ENCODE measurements at regions not wholly inside any gene's neighbourhood (a gene's known extent, or its start where the extent isn't known, plus 50 kb on each side); places are given as distances from the start of the nearest gene placed in this dataset.

DNA sequence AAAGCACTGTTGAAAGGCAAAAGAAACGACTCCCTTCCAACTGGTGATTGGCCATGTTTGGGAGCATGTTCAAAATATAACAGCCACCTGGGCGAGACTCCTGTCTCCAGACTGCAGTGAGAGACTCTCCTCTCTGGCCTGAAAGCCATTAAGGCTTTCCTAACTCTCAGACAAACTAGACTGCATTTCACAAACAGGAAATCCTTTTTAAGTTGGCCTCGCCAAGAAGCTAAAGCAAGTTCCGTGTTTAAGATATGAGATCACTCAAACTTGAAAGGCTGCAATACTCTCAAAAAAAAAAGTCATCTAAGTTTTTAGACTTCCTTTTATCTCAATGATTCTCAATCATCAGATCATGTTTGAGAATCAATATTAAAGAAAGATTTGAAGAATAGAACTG is 117.0 kb downstream of the TFAP2A start:
- WGBS, 2 donors = 36 to 42% methylated on average over 4 of the region's 4 CpGs

DNA sequence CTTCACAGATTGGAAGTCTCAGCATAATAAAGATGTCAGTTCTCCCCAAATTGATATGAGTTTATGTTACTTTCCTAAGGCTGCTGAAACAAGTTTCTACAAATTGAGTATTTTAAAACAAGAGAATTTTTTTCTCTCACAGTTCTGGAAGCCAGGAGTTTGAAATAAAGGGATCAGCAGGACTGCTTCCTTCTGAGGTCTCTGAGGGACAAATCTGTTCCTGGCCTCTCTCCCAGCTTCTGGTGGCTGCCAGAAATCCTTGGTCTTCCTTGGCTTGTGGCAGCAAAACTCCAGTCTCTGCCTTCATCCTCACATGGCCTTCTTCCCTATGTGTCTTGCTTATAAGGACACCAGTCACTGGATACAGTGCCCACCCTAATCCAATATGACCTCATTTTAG is 136.1 kb downstream of the TFAP2A start:
- intact Hi-C loops (cut with DNase I) = no loop called here
- Histone ChIP-seq H3K27me3 (no peaks in the 10 kb centered on the region), H3K4me3 (no peak overlapping the region), H3K36me3 (no peaks in the 10 kb centered on the region), H3K4me1 (peaks cover 0 to 3% (median 0%) of the 10 kb centered on the region in 9 donors), H3K9me3 (no peaks in the 10 kb centered on the region), H3K27ac (no peak overlapping the region)
- TF ChIP-seq, protein P1, sequence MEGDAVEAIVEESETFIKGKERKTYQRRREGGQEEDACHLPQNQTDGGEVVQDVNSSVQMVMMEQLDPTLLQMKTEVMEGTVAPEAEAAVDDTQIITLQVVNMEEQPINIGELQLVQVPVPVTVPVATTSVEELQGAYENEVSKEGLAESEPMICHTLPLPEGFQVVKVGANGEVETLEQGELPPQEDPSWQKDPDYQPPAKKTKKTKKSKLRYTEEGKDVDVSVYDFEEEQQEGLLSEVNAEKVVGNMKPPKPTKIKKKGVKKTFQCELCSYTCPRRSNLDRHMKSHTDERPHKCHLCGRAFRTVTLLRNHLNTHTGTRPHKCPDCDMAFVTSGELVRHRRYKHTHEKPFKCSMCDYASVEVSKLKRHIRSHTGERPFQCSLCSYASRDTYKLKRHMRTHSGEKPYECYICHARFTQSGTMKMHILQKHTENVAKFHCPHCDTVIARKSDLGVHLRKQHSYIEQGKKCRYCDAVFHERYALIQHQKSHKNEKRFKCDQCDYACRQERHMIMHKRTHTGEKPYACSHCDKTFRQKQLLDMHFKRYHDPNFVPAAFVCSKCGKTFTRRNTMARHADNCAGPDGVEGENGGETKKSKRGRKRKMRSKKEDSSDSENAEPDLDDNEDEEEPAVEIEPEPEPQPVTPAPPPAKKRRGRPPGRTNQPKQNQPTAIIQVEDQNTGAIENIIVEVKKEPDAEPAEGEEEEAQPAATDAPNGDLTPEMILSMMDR (IDR thresholded peaks at IDR 0.05) = no peak
- DNase-seq (peak in 1 of 2 donors; percentile 13), ATAC-seq (no peak)

More for the DNA sequence above, 117.0 kb downstream of the TFAP2A start:
- no peaks in the 10 kb centered on the region for H3K4me1 ChIP-seq
- ATAC-seq = no peak
- H3K9me3 ChIP-seq = no peaks in the 10 kb centered on the region
- DNase-seq = no peak
- intact Hi-C loops (cut with DNase I) = no loop called here
- H3K27ac ChIP-seq = no peak overlapping the region
- no peaks in the 10 kb centered on the region for H3K36me3 ChIP-seq
- TF ChIP-seq, protein P1 (IDR thresholded peaks at IDR 0.05) = no peak
- peaks cover 0 to 3% (median 0%) of the 10 kb centered on the region in 7 donors for H3K27me3 ChIP-seq
- H3K4me3 ChIP-seq = no peak overlapping the region

DNA sequence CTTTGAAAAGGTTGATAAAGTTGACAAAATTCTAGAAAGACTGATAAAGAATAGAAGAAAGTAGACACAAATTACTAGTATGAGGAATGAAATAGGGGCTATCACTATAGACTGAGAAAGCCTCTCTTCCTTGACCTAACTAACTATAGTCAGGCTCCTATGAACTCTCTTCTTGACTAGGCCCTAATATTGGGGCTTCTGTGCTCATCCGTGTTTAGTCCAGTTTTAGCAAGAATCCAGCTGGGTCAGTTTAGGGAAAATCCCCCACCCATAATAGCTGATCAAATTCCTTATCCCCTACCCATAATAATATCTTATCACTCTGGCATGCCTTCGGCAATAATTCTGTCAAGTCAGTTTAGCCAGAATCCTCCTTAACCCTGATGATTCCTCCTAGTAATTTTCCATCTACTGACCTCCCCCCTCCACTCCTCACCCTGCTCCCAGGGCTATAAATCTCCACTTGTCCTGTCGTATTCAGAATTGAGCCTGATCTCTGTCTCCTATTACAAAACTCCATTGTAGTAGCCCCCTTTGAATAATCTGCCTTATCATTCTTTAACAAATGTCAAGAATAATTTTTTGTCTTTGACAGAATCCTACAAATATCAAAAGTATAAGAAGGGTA is 138.1 kb downstream of the TFAP2A start:
- no peaks in the 10 kb centered on the region for H3K9me3 ChIP-seq
- TF ChIP-seq, protein P1 (IDR thresholded peaks at IDR 0.05) = no peak
- no peaks in the 10 kb centered on the region for H3K36me3 ChIP-seq
- ATAC-seq (no peak), DNase-seq (no peak)
- H3K4me3 ChIP-seq = no peak overlapping the region
- WGBS, 2 donors = 65% methylated on average over 3 of the region's 3 CpGs
- intact Hi-C loops (cut with DNase I) = no loop called here
- peaks cover 0 to 3% (median 0%) of the 10 kb centered on the region in 9 donors for H3K4me1 ChIP-seq
- peaks cover 0 to 3% (median 0%) of the 10 kb centered on the region in 7 donors for H3K27me3 ChIP-seq
- H3K27ac ChIP-seq = no peak overlapping the region

DNA sequence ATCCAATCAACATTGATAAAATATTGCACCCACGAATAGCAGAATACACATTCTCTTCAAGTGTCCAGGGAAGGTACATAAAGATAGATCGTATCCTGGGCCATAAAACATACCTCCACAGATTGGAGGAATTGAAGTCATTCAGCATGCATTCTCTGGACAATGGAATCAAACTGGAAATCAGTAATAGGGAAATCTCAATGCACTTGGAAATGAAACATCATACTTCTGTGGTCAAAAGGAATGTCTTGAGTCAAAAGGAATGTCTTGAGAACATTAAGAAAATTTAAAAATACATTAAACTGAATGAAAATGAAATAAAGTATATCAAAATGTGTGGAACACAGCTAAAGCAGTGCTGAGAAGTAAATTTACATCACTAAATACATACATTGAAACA is 138.8 kb downstream of the TFAP2A start:
- no peak for ATAC-seq
- Histone ChIP-seq H3K36me3 (no peaks in the 10 kb centered on the region), H3K27ac (no peak overlapping the region), H3K4me1 (peaks cover 0 to 3% (median 0%) of the 10 kb centered on the region in 9 donors), H3K9me3 (no peaks in the 10 kb centered on the region), H3K4me3 (no peak overlapping the region), H3K27me3 (peaks cover 0 to 4% (median 0%) of the 10 kb centered on the region in 7 donors)
- WGBS, 2 donors = 67 to 69% methylated on average over 2 of the region's 2 CpGs
- TF ChIP-seq, protein P1 (IDR thresholded peaks at IDR 0.05) = no peak
- DNase-seq = no peak
- intact Hi-C loops (cut with DNase I) = no loop called here
